Posterior cingulate gyrus (tissue), 11 donors: ENCODE measurements at regions not wholly inside any gene's neighbourhood (a gene's known extent, or its start where the extent isn't known, plus 50 kb on each side); places are given as distances from the start of the nearest gene placed in this dataset.
"Not testable (repeated sequence)": the region's sequence is repeated elsewhere in the genome, so short reads cannot be mapped to it uniquely, and the experiment has no call there.

ENCODE experiments used
- DNase-seq, 10 donors: peaks; one replicate each; pipeline versions ENCODE4 v3.0.0 to v3.0.0-alpha.2; 2020 to 2021; ENCODE audit warnings: mixed read lengths in 3 of 10
- intact Hi-C: fragments of 100-400 bp; cut with DNase I; formaldehyde crosslinking; loops from one replicate; pipeline ENCODE4 v1.15.1; 2023

DNA sequence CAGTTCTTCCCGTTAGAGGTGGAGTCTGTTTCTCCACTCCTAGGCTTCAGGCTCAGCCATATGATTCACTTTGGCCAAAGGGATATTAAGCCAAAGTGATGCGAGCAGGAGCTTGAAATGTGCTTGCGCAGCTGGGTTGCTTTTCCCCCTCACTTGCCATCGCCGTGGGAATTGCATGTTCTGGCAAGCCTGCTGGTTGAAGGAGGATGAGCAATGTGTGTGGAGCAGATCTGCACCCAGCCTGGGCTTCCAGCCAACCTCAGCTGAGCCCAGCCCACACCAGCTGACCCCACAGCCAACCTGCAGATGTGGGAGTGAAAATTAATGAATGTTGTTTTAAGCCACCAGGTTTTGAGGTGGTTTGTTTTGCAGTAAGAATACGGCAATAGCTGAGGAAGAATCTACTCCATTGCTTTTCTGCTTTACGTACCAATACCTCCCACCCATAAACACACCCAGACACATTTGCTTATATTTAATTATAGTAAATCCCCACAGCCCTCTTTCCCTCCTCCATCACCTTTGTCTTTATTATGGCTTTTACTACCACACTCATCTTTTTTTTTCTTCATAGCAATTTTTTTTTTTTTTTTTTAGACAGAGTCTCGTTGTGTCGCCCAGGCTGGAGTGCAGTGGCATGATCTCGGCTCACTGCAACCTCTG lies 132.8 kb upstream of the FUNDC1 start:
- peak; percentile 23 to 93 (median 41) for DNase-seq
- intact Hi-C loops: no loop called here

GRCh38 chrX:44674906-44675305 lies 132.2 kb upstream of the FUNDC1 start:
- DNase-seq: no peak
- intact Hi-C loops: no loop called here

- intact Hi-C loops: no loop called here
Observed at GRCh38 chrX:44669626-44670025, 127.0 kb upstream of the FUNDC1 start.

DNA sequence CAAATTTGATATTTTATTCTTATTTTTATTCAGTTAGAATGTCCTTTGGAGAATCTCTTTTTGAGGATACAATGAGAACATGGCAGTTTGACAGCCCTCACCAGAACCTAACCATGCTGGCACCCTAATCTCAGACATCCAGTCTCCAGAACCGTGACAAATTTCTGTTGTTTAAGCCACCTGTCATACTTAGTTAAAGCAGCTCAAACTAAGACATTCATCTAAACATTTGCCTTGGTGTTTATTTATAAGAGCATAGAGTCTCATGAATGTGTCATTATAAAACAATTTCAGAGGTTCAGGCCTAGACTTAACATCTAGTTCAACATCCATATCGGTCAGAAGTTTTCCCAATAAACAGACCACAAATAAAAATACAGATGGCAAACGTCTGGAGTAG lies 125.1 kb upstream of the FUNDC1 start:
- no peak for DNase-seq
- intact Hi-C loops: no loop called here

More at GRCh38 chrX:44669626-44670025, 127.0 kb upstream of the FUNDC1 start:
- DNase-seq: no peak

GRCh38 chrX:44657718-44658246 lies 115.1 kb upstream of the FUNDC1 start:
- intact Hi-C loops, DNase-seq: not testable (repeated sequence)

GRCh38 chrX:44651358-44651757 lies 108.7 kb upstream of the FUNDC1 start:
- intact Hi-C loops: no loop called here
- peak in 8 of 10 donors; percentile 9 to 82 (median 35) for DNase-seq

- intact Hi-C loops: no loop called here
- DNase-seq: no peak
Observed at GRCh38 chrX:44643723-44644122, 101.1 kb upstream of the FUNDC1 start.

GRCh38 chrX:44637282-44637681 lies 94.6 kb upstream of the FUNDC1 start:
- DNase-seq: no peak
- intact Hi-C loops: no loop called here

DNA sequence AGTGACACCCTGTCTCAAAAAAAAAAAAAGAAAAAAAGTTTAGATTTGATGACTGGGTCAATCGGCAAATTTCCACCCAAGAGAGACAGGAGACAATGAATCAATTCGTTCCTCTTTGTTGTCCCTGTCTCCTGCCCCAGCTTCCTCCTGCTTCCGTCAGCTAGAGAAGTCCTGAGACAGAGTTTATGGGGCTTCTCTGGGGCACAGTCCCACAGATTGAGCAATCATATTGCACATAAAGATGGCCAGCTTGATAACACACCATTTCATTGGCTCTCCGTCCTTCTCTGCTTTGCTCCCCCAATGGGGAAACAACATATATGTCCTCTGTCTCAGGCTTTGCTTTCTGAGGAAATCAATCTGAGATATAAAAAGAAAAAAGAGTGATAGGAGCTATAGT lies 78.4 kb upstream of the FUNDC1 start:
- intact Hi-C loops: no loop called here
- no peak for DNase-seq

DNA sequence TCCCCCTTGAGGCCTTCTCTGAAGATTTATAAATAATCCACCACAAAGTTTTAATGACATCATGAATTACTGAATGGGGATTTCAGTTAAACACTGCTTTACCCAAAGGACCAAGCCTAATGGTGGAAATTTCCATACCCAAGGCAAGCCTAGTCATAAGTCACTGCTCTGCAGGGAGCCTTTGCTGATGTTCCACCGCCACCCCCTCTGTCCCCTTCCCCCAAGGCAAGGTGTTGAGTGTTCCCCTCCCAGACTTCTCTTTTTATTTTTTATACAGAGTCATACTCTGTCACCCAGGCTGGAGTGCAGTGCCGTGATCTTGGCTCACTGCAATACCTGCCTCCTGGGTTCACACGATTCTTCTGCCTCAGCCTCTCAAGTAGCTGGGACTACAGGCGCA lies 76.4 kb upstream of the FUNDC1 start:
- intact Hi-C loops: no loop called here
- no peak for DNase-seq

GRCh38 chrX:44596277-44596676 lies 53.6 kb upstream of the FUNDC1 start:
- intact Hi-C loops: no loop called here
- no peak for DNase-seq
